Astrocyte (in vitro differentiated cells and primary cell): ENCODE measurements at regions not wholly inside any gene's neighbourhood (a gene's known extent, or its start where the extent isn't known, plus 50 kb on each side); places are given as distances from the start of the nearest gene placed in this dataset.
A peak's percentile ranks its signal among the peaks of the same experiment; 100 is the strongest.

Experiments used
- DNase-seq: peaks from one replicate; pipeline ENCODE4 v3.0.0-alpha.2; 2010; ENCODE audit warnings: low read depth
- FAIRE-seq: peaks from 2 replicates; lab custom pipeline; 2011; peaks lifted over from hg19 to GRCh38; lab: Jason Lieb, UNC
- H2AFZ ChIP-seq: 2 replicates; pipeline ENCODE4 v1.6.0; 2012; ENCODE audit warnings: low read depth, low read length, inconsistent platforms
- H3K27ac ChIP-seq: 2 replicates; pipeline ENCODE4 v1.5.1; 2011; ENCODE audit warnings: low read depth, low read length, inconsistent platforms
- H3K27me3 ChIP-seq: 2 replicates; pipeline ENCODE4 v1.6.0; 2011; ENCODE audit warnings: low read length, inconsistent platforms; ENCODE audit not compliant: insufficient read depth
- H3K36me3 ChIP-seq: 2 replicates; pipeline ENCODE4 v1.5.1; 2011; ENCODE audit warnings: low read length, inconsistent platforms; ENCODE audit not compliant: insufficient read depth
- H3K4me1 ChIP-seq: 2 replicates; pipeline ENCODE4 v1.5.1; 2011; ENCODE audit warnings: low read length, inconsistent platforms; ENCODE audit not compliant: insufficient read depth
- H3K4me2 ChIP-seq: 2 replicates; pipeline ENCODE4 v1.6.0; 2012; ENCODE audit warnings: low read length, inconsistent platforms
- H3K4me3 ChIP-seq: 2 replicates; pipeline ENCODE4 v1.5.1; 2011; ENCODE audit warnings: low read depth, mild to moderate bottlenecking, low read length, inconsistent platforms; ENCODE audit not compliant: insufficient read depth
- H3K79me2 ChIP-seq: 2 replicates; pipeline ENCODE4 v1.6.0; 2012; ENCODE audit warnings: mild to moderate bottlenecking, low read length, inconsistent platforms; ENCODE audit not compliant: insufficient read depth
- H3K9ac ChIP-seq: 2 replicates; pipeline ENCODE4 v1.6.0; 2012; ENCODE audit warnings: mild to moderate bottlenecking, low read length, inconsistent platforms
- H3K9me3 ChIP-seq: 2 replicates; pipeline ENCODE4 v1.5.1; 2012; ENCODE audit warnings: low read depth, mild to moderate bottlenecking, low read length, inconsistent platforms; ENCODE audit not compliant: insufficient read depth
- H4K20me1 ChIP-seq: 2 replicates; pipeline ENCODE4 v1.6.0; 2012; ENCODE audit warnings: low read length, inconsistent platforms; ENCODE audit not compliant: insufficient read depth
- H3K27ac Mint-ChIP-seq: one replicate; pipeline ENCODE4 v1.8.0; 2021; ENCODE audit warnings: mild to moderate bottlenecking, mixed read lengths; ENCODE audit not compliant: unreplicated experiment
- H3K27me3 Mint-ChIP-seq: one replicate; pipeline ENCODE4 v1.8.0; 2021; ENCODE audit warnings: low read depth, mixed read lengths; ENCODE audit not compliant: unreplicated experiment
- H3K36me3 Mint-ChIP-seq: one replicate; pipeline ENCODE4 v1.8.0; 2021; ENCODE audit warnings: low read depth, mixed read lengths; ENCODE audit not compliant: unreplicated experiment
- H3K4me1 Mint-ChIP-seq: one replicate; pipeline ENCODE4 v1.8.0; 2021; ENCODE audit warnings: low read depth, mixed read lengths; ENCODE audit not compliant: unreplicated experiment
- H3K4me3 Mint-ChIP-seq: one replicate; pipeline ENCODE4 v1.8.0; 2021; ENCODE audit warnings: mild to moderate bottlenecking, moderate library complexity, mixed read lengths; ENCODE audit not compliant: unreplicated experiment
- H3K9me3 Mint-ChIP-seq: one replicate; pipeline ENCODE4 v1.8.0; 2021; ENCODE audit warnings: mild to moderate bottlenecking, mixed read lengths; ENCODE audit not compliant: unreplicated experiment
- EZH2 ChIP-seq: IDR thresholded peaks from 2 replicates; pipeline ENCODE4 v1.6.1; 2012; ENCODE audit warnings: mild to moderate bottlenecking, low read length, inconsistent platforms; ENCODE audit not compliant: insufficient read depth
- TF ChIP-seq, protein P1 (sequence below): IDR thresholded peaks from 2 replicates; pipeline ENCODE4 v1.5.1; 2011; ENCODE audit warnings: low read depth, mild to moderate bottlenecking, inconsistent platforms, low read length, moderate library complexity; ENCODE audit not compliant: insufficient read depth

DNA sequence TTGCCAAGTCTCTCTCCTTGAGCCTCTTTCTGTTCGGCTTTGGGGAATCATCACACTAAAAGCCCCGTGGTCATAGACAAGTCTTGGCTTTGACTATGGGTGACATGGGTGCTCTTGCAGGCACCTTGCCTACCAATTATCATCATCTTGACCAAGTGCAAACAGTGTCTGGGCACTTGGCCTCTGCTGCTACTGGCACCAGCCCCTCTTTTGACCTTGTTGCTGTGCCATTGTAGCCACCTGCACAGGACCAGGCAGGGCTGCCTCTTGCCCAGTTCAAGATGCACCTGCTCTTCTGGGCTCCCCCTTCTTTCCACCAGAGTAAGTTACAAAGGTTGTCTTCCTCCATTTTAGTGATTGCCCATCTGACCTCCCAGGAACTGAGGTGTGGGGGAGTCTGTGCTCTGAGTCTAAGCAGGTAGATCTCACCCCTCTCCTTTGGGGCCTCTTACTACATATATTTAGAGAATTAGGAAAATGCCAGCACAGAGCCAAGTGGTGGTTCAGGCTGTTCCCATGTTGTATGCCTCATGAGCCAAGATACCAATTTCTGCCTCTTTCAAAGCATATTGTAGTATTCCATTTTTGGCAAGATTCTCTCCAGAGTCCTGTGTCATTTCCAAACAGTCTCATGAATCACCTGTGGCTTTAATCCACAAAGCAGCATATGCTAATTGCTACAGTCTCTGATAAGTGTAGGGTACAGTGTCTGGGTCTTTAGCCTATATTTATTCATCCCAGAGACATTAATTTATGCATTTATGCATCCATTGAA is 142.9 kb upstream of the DAP start:
- no peaks in the 10 kb centered on the region for H4K20me1 ChIP-seq
- no peaks in the 10 kb centered on the region for H3K79me2 ChIP-seq
- peaks cover 14% of the 10 kb centered on the region for H3K4me1 ChIP-seq
- TF ChIP-seq EZH2, result no peak
- TF ChIP-seq, protein P1, sequence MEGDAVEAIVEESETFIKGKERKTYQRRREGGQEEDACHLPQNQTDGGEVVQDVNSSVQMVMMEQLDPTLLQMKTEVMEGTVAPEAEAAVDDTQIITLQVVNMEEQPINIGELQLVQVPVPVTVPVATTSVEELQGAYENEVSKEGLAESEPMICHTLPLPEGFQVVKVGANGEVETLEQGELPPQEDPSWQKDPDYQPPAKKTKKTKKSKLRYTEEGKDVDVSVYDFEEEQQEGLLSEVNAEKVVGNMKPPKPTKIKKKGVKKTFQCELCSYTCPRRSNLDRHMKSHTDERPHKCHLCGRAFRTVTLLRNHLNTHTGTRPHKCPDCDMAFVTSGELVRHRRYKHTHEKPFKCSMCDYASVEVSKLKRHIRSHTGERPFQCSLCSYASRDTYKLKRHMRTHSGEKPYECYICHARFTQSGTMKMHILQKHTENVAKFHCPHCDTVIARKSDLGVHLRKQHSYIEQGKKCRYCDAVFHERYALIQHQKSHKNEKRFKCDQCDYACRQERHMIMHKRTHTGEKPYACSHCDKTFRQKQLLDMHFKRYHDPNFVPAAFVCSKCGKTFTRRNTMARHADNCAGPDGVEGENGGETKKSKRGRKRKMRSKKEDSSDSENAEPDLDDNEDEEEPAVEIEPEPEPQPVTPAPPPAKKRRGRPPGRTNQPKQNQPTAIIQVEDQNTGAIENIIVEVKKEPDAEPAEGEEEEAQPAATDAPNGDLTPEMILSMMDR, result no peak
- no peak overlapping the region for H3K27ac Mint-ChIP-seq
- peaks cover 21% of the 10 kb centered on the region for H3K4me1 Mint-ChIP-seq
- DNase-seq (no peak), FAIRE-seq (no peak)
- no peaks in the 10 kb centered on the region for H3K9me3 ChIP-seq
- H3K9me3 Mint-ChIP-seq, result peaks cover 2% of the 10 kb centered on the region
- no peaks in the 10 kb centered on the region for H3K36me3 ChIP-seq
- H3K36me3 Mint-ChIP-seq, result no peaks in the 10 kb centered on the region
- no peaks in the 10 kb centered on the region for H3K27me3 ChIP-seq
- H3K9ac ChIP-seq, result no peak overlapping the region
- H3K27ac ChIP-seq, result no peak overlapping the region
- H3K4me3 Mint-ChIP-seq, result no peak overlapping the region
- H3K4me3 ChIP-seq, result no peak overlapping the region
- H2AFZ ChIP-seq, result no peak overlapping the region
- H3K4me2 ChIP-seq, result no peak overlapping the region
- H3K27me3 Mint-ChIP-seq, result peaks cover 5% of the 10 kb centered on the region

GRCh38 chr5:10902145-10902544 is 141.1 kb upstream of the DAP start:
- peak overlapping the region; percentile 23 for H3K27ac Mint-ChIP-seq
- H3K27me3 Mint-ChIP-seq, result peaks cover 5% of the 10 kb centered on the region
- H3K27ac ChIP-seq, result peak overlapping the region; percentile 23
- DNase-seq, result peak; percentile 81
- no peak for FAIRE-seq
- H3K36me3 Mint-ChIP-seq, result no peaks in the 10 kb centered on the region
- H3K36me3 ChIP-seq, result no peaks in the 10 kb centered on the region
- peaks cover 21% of the 10 kb centered on the region for H3K4me1 Mint-ChIP-seq
- H3K9me3 ChIP-seq, result no peaks in the 10 kb centered on the region
- H3K4me3 ChIP-seq, result no peak overlapping the region
- peak overlapping the region; percentile 24 for H2AFZ ChIP-seq
- no peak overlapping the region for H3K4me3 Mint-ChIP-seq
- no peaks in the 10 kb centered on the region for H3K79me2 ChIP-seq
- no peak overlapping the region for H3K9ac ChIP-seq
- H3K4me2 ChIP-seq, result peak overlapping the region; percentile 70
- H3K9me3 Mint-ChIP-seq, result peaks cover 2% of the 10 kb centered on the region
- H3K27me3 ChIP-seq, result no peaks in the 10 kb centered on the region
- H3K4me1 ChIP-seq, result peaks cover 14% of the 10 kb centered on the region
- no peaks in the 10 kb centered on the region for H4K20me1 ChIP-seq
- no peak for TF ChIP-seq EZH2
- TF ChIP-seq, protein P1, result no peak

- DNase-seq (no peak), FAIRE-seq (no peak)
- Histone ChIP-seq H3K9ac (no peak overlapping the region), H3K4me1 (peaks cover 14% of the 10 kb centered on the region), H4K20me1 (no peaks in the 10 kb centered on the region), H2AFZ (no peak overlapping the region), H3K36me3 (no peaks in the 10 kb centered on the region), H3K4me3 (no peak overlapping the region), H3K27ac (no peak overlapping the region), H3K27me3 (no peaks in the 10 kb centered on the region), H3K9me3 (no peaks in the 10 kb centered on the region), H3K4me2 (no peak overlapping the region), H3K79me2 (no peaks in the 10 kb centered on the region)
- no peaks in the 10 kb centered on the region for H3K36me3 Mint-ChIP-seq
- no peak overlapping the region for H3K4me3 Mint-ChIP-seq
- no peaks in the 10 kb centered on the region for H3K9me3 Mint-ChIP-seq
- TF ChIP-seq, protein P1, result no peak
- no peak for TF ChIP-seq EZH2
- no peak overlapping the region for H3K27ac Mint-ChIP-seq
- peaks cover 2% of the 10 kb centered on the region for H3K27me3 Mint-ChIP-seq
- peaks cover 21% of the 10 kb centered on the region for H3K4me1 Mint-ChIP-seq
These were observed 137.5 kb upstream of the DAP start for GRCh38 chr5:10898514-10898913.
